ENCODE measurements at regions not wholly inside any gene's neighbourhood (a gene's known extent, or its start where the extent isn't known, plus 50 kb on each side); places are given as distances from the start of the nearest gene placed in this dataset.
"Not testable (repeated sequence)": the region's sequence is repeated elsewhere in the genome, so short reads cannot be mapped to it uniquely, and the experiment has no call there.

GRCh38 chr3:145326666-145327065 is 834.3 kb downstream of the PLOD2 start:
- DNase-seq (ENCODE audit: low read depth), result no peak
- in situ Hi-C loops (cut with HindIII; ENCODE audit: low pct_unique_long_range_greater_than_20kb, low sequenced_read_pairs), result no loop called here

DNA sequence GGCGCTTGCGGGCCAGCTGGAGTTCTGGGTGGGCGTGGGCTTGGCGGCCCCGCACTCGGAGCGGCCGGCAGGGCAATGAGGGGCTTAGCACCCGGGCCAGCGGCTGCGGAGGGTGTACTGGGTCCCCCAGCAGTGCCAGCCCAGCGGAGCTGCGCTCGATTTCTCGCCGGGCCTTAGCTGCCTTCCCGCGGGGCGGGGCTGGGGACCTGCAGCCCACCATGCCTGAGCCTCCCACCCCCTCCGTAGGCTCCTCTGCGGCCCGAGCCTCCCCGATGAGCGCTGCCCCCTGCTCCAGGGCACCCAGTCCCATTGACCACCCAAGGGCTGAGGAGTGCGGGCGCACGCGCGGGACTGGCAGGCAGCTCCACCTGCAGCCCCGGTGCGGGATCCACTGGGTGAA is 827.6 kb downstream of the PLOD2 start:
- in situ Hi-C loops (cut with HindIII; ENCODE audit: low pct_unique_long_range_greater_than_20kb, low sequenced_read_pairs); DNase-seq (ENCODE audit: low read depth): not testable (repeated sequence)

DNA sequence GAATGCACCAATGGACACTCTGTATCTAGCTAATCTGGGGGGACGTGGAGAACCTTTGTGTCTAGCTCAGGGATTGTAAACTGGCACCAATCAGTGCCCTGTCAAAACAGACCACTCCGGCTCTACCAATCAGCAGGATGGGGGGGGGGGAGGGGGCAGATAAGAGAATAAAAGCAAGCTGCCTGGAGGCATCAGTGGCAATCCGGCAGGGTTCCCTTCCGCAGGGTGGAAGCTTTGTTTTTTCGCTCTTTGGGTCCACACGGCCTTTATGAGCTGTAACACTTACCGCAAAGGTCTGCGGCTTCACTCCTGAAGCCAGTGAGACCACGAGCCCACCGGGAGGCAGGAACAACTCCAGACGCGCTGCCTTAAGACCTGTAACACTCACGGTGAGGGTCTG is 827.1 kb downstream of the PLOD2 start:
- no peak for DNase-seq (ENCODE audit: low read depth)
- in situ Hi-C loops (cut with HindIII; ENCODE audit: low pct_unique_long_range_greater_than_20kb, low sequenced_read_pairs), result no loop called here

DNA sequence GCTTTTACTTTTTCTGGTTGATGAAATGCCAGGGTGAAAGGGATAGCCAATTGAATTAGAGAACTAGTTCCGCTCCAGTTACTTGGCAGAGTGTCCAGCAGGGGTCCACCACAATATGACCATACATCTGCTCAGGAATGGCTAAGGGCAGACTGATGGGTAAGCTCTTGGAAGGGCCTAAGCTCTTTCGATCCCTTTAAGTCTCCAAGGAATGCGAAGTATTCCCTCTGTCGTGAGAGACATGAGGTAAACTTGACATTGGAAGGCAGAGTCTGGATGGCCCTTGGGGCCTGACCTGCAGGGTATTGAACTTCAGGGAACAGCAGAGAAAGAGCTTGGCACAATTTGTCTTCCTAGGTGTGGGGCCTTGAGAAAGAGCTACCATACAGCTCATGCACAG is 805.8 kb downstream of the PLOD2 start:
- DNase-seq (ENCODE audit: low read depth), result no peak
- in situ Hi-C loops (cut with HindIII; ENCODE audit: low pct_unique_long_range_greater_than_20kb, low sequenced_read_pairs), result no loop called here

GRCh38 chr3:145357453-145357852 is 803.5 kb downstream of the PLOD2 start:
- in situ Hi-C loops (cut with HindIII; ENCODE audit: low pct_unique_long_range_greater_than_20kb, low sequenced_read_pairs), result no loop called here
- DNase-seq (ENCODE audit: low read depth), result no peak

DNA sequence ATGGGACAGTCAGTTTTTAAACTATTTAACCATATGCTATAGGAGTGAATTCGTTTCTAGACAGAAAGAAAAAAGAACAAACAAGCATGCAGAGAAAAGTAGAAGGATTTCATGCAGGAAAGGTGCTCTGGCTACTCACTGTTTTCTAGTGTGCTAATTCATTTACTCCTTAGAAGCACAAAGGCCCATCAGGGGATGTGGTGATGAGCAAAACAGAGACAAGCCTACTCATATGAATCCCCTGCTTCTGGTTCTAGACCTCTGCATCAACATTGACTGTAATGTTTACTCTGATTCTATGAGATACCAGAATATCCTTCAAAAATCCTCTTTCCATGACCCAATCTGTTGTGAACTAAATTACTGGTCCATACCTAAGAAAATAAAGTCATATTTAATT is 801.9 kb downstream of the PLOD2 start:
- in situ Hi-C loops (cut with HindIII; ENCODE audit: low pct_unique_long_range_greater_than_20kb, low sequenced_read_pairs), result no loop called here
- DNase-seq (ENCODE audit: low read depth), result no peak

DNA sequence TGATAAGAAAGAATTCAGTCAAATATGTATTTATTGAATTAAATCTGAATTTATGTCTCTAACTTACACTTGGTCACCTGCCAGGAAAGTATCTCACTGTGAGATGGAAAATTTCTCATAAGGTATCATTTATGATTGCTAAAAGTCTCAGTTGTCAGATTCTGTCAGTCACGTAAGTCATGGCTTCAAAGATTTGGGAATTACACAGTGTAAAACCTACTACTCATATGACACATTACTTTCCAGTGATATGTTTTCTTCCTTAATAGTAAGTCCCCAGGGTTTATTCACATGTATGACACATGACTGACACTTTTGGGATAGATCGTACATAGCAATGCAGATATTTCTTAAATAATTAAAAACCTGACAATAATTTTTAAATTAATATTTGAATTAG is 792.2 kb downstream of the PLOD2 start:
- no peak for DNase-seq (ENCODE audit: low read depth)
- in situ Hi-C loops (cut with HindIII; ENCODE audit: low pct_unique_long_range_greater_than_20kb, low sequenced_read_pairs), result no loop called here

DNA sequence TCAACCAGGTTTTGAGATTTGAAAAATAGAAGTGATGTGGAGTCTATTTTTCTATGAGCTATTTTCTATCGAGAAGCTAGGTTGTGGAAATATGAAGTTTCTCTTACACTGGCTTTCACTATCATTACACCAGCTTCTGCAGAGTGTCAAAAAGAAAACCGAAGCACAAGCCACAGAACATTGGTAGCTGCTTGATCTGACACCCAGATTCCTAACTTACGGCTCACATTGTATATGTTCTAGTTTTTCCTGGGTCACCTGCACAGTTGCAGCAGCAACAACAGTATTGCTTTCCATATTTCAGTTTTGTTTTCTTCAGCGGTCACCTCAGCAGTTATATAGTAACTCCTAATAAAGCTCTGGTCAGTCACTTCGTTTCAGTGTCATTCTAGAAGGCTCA is 790.1 kb downstream of the PLOD2 start:
- no peak for DNase-seq (ENCODE audit: low read depth)
- in situ Hi-C loops (cut with HindIII; ENCODE audit: low pct_unique_long_range_greater_than_20kb, low sequenced_read_pairs), result no loop called here

GRCh38 chr3:145377301-145377700 is 783.7 kb downstream of the PLOD2 start:
- DNase-seq (ENCODE audit: low read depth), result no peak
- in situ Hi-C loops (cut with HindIII; ENCODE audit: low pct_unique_long_range_greater_than_20kb, low sequenced_read_pairs), result no loop called here

- no peak for DNase-seq (ENCODE audit: low read depth)
- in situ Hi-C loops (cut with HindIII; ENCODE audit: low pct_unique_long_range_greater_than_20kb, low sequenced_read_pairs), result no loop called here
Observed at GRCh38 chr3:145383416-145383815, 777.6 kb downstream of the PLOD2 start.

GRCh38 chr3:145384307-145384706 is 776.7 kb downstream of the PLOD2 start:
- in situ Hi-C loops (cut with HindIII; ENCODE audit: low pct_unique_long_range_greater_than_20kb, low sequenced_read_pairs), result no loop called here

GRCh38 chr3:145387211-145387610 is 773.8 kb downstream of the PLOD2 start:
- in situ Hi-C loops (cut with HindIII; ENCODE audit: low pct_unique_long_range_greater_than_20kb, low sequenced_read_pairs), result no loop called here
- no peak for DNase-seq (ENCODE audit: low read depth)

More at GRCh38 chr3:145384307-145384706, 776.7 kb downstream of the PLOD2 start:
- DNase-seq (ENCODE audit: low read depth), result no peak

DNA sequence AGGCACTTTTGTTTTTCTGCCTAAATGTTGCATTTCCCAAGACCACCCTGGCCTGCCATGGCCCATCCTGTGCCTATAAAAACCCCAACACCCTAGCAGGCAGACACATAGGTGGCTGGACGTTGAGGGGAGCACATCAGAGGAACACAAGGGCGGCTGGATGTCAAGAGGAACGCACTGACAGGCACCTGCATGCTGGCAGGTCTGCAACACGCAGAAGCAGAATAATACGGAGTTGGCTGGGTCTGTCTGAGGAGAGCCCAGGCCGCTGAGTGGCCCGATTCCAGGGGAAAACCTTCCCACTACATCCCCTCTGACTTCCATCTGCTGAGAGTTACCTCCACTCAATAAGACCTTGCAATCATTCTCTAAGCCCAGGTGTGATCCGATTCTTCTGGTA is 765.6 kb downstream of the PLOD2 start:
- in situ Hi-C loops (cut with HindIII; ENCODE audit: low pct_unique_long_range_greater_than_20kb, low sequenced_read_pairs), result no loop called here
- no peak for DNase-seq (ENCODE audit: low read depth)

DNA sequence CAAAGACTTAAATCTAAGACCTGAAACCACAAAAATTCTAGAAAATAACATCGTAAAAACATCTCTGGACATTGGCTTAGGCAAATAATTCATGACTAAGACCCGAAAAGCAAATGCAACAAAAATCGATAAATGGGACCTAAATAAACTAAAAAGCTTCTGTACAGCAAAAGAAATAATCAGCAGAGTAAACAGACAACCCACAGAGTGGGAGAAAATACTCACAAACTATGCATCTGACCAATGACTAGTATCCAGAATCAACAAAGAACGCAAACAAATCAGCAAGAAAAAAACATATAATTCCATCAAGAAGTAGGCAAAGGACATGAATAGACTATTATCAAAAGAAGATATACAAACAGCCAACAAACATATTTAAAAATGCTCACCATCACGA is 749.4 kb downstream of the PLOD2 start:
- no peak for DNase-seq (ENCODE audit: low read depth)
- in situ Hi-C loops (cut with HindIII; ENCODE audit: low pct_unique_long_range_greater_than_20kb, low sequenced_read_pairs), result no loop called here

DNA sequence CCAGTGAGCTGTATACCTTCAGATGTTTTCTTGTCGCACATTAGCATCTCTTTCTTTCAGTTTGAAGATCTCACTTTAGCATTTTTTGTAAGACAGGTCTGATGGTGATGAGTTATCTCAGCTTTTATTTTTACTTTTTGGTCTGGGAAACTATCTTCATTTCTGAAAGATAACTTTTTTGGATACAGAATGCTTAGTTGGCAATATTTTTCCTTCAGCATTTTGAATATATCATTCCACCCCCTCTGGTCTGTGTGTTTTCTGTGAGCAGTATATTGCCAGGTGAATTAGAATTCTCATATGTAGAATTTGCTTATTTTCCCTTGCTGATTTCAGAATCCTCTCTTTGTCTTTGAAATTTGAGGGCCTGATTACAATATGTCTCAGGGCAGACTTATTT is 743.3 kb downstream of the PLOD2 start:
- in situ Hi-C loops (cut with HindIII; ENCODE audit: low pct_unique_long_range_greater_than_20kb, low sequenced_read_pairs), result no loop called here
- no peak for DNase-seq (ENCODE audit: low read depth)

- DNase-seq (ENCODE audit: low read depth), result no peak
- in situ Hi-C loops (cut with HindIII; ENCODE audit: low pct_unique_long_range_greater_than_20kb, low sequenced_read_pairs), result no loop called here
Observed at GRCh38 chr3:145422556-145422955, 738.4 kb downstream of the PLOD2 start.

GRCh38 chr3:145427355-145427754 is 733.6 kb downstream of the PLOD2 start:
- DNase-seq (ENCODE audit: low read depth), result no peak
- in situ Hi-C loops (cut with HindIII; ENCODE audit: low pct_unique_long_range_greater_than_20kb, low sequenced_read_pairs), result no loop called here

DNA sequence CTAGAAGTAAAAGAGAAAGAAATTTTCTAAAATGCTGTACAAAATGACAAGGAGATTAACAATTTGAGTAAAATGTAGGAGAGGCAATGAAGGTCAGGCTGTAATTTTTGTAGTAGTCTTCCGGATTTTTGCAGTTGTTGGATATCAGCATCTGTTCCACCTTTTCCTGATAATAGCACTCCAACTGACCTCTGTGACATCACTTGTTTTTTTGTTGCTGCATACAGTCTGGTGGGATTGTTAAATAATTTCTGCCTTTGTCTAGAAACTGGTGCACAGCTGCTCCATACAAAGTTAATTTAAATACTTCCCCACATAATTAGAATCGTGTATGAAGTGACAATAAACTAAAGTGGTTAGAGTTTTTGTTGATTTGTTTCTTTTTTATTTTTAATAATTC is 731.4 kb downstream of the PLOD2 start:
- DNase-seq (ENCODE audit: low read depth), result no peak
- in situ Hi-C loops (cut with HindIII; ENCODE audit: low pct_unique_long_range_greater_than_20kb, low sequenced_read_pairs), result no loop called here

- peak; percentile 12 for DNase-seq (ENCODE audit: low read depth)
- in situ Hi-C loops (cut with HindIII; ENCODE audit: low pct_unique_long_range_greater_than_20kb, low sequenced_read_pairs), result no loop called here
Observed at GRCh38 chr3:145448436-145448835, 712.5 kb downstream of the PLOD2 start.

DNA sequence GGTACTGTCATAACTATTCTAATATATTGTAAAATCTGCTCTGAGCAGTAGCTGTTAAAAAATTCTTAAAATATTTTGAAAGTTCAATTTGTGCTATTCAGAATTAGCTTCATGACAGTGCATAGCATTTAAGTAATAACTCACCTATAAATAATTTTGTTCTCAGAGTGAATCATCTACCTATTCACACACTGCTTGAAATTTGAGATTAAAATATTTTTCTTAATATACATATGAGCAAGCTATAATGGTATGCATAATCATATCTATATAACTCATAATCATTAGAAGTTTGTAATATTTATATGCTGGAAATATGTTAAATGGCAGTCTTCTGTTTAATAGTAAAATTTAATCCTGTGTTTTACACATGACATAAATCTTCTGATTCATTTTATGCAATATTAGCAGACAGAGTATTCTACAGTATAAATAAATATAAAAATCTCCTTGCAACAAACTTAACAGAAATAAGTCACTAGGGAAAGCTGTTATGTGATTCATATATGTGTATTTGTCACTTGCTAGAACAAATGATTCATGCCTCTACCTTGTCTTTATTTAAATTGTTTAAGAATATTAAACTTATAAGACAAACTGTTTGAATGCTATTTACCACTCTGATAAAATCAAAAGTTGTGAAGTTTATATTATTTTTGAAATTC is 710.8 kb downstream of the PLOD2 start:
- in situ Hi-C loops (cut with HindIII; ENCODE audit: low pct_unique_long_range_greater_than_20kb, low sequenced_read_pairs), result no loop called here

More for the DNA sequence above, 710.8 kb downstream of the PLOD2 start:
- DNase-seq (ENCODE audit: low read depth), result no peak

Measured in Caki2 (cell line).